Calu3 (cell line): ENCODE measurements at regions not wholly inside any gene's neighbourhood (a gene's known extent, or its start where the extent isn't known, plus 50 kb on each side); places are given as distances from the start of the nearest gene placed in this dataset.

Experiments
- BruUV-seq: library from RNA; stranded (reverse); fragments of 400-500 nt; replicated peaks from 2 replicates; lab custom pipeline; 2021; lab: Mats Ljungman, UMichigan
- CTCF ChIA-PET: fragments of 300-600 bp; sonication (Branson Sonifier 250); formaldehyde crosslinking; loops from one replicate; lab custom pipeline; 2022; ENCODE audit warnings: antibody characterized with exemption; lab: Charles Lee
- DNase-seq: peaks from one replicate; pipeline ENCODE4 v3.0.0; 2022
- H3K27ac Mint-ChIP-seq: one replicate; pipeline ENCODE4 v1.8.0; 2022; ENCODE audit warnings: mixed read lengths; ENCODE audit not compliant: unreplicated experiment
- H3K27me3 Mint-ChIP-seq: one replicate; pipeline ENCODE4 v1.8.0; 2022; ENCODE audit warnings: mixed read lengths; ENCODE audit not compliant: unreplicated experiment
- H3K36me3 Mint-ChIP-seq: one replicate; pipeline ENCODE4 v1.8.0; 2022; ENCODE audit warnings: mild to moderate bottlenecking, moderate library complexity, mixed read lengths; ENCODE audit not compliant: insufficient read depth, unreplicated experiment
- H3K4me1 Mint-ChIP-seq: one replicate; pipeline ENCODE4 v1.8.0; 2022; ENCODE audit warnings: mild to moderate bottlenecking, low read depth, mixed read lengths; ENCODE audit not compliant: unreplicated experiment
- H3K4me3 Mint-ChIP-seq: one replicate; pipeline ENCODE4 v1.8.0; 2022; ENCODE audit warnings: mild to moderate bottlenecking, low read depth, moderate library complexity, mixed read lengths; ENCODE audit not compliant: unreplicated experiment
- H3K9me3 Mint-ChIP-seq: one replicate; pipeline ENCODE4 v1.8.0; 2022; ENCODE audit warnings: low read depth, mixed read lengths; ENCODE audit not compliant: unreplicated experiment
- intact Hi-C: fragments of 100-400 bp; cut with micrococcal nuclease; formaldehyde crosslinking; loops from one replicate; pipeline ENCODE4 v1.10.0; 2022; ENCODE audit not compliant: unreplicated experiment
- TF ChIP-seq, protein P1 (sequence below): fragments of 200-600 bp; IDR thresholded peaks from one replicate; pipeline ENCODE4 v1.8.0; 2022; ENCODE audit warnings: antibody characterized with exemption; ENCODE audit not compliant: unreplicated experiment

DNA sequence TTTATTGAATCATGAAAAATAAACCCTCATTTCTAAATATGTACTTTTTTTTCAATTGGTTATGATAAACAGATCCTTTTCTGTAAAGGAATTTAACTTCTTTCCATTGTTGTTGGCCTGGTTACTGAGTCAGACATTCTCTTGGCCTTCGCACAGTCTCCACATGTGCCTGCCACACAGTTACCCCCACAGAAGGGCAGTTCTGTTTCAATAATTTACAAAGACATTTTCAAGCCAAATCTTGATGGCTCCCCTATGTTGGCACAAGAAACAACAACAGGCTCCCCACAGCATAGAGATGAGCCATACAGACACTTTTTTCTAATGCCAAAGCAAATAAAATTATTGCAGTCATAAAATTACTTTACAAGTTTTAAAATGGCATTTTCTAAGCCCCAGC is 55.6 kb upstream of the BEND6 start:
- Mint-ChIP-seq H3K4me1 (peaks cover 23% of the 10 kb centered on the region), H3K27ac (no peak overlapping the region), H3K27me3 (no peaks in the 10 kb centered on the region), H3K9me3 (peaks cover 2% of the 10 kb centered on the region), H3K4me3 (no peak overlapping the region), H3K36me3 (no peaks in the 10 kb centered on the region)
- TF ChIP-seq, protein P1, sequence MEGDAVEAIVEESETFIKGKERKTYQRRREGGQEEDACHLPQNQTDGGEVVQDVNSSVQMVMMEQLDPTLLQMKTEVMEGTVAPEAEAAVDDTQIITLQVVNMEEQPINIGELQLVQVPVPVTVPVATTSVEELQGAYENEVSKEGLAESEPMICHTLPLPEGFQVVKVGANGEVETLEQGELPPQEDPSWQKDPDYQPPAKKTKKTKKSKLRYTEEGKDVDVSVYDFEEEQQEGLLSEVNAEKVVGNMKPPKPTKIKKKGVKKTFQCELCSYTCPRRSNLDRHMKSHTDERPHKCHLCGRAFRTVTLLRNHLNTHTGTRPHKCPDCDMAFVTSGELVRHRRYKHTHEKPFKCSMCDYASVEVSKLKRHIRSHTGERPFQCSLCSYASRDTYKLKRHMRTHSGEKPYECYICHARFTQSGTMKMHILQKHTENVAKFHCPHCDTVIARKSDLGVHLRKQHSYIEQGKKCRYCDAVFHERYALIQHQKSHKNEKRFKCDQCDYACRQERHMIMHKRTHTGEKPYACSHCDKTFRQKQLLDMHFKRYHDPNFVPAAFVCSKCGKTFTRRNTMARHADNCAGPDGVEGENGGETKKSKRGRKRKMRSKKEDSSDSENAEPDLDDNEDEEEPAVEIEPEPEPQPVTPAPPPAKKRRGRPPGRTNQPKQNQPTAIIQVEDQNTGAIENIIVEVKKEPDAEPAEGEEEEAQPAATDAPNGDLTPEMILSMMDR, result no peak
- intact Hi-C loops, result no loop called here
- no peak for DNase-seq
- CTCF ChIA-PET, result no interaction called here
- no TSS peak for BruUV-seq

DNA sequence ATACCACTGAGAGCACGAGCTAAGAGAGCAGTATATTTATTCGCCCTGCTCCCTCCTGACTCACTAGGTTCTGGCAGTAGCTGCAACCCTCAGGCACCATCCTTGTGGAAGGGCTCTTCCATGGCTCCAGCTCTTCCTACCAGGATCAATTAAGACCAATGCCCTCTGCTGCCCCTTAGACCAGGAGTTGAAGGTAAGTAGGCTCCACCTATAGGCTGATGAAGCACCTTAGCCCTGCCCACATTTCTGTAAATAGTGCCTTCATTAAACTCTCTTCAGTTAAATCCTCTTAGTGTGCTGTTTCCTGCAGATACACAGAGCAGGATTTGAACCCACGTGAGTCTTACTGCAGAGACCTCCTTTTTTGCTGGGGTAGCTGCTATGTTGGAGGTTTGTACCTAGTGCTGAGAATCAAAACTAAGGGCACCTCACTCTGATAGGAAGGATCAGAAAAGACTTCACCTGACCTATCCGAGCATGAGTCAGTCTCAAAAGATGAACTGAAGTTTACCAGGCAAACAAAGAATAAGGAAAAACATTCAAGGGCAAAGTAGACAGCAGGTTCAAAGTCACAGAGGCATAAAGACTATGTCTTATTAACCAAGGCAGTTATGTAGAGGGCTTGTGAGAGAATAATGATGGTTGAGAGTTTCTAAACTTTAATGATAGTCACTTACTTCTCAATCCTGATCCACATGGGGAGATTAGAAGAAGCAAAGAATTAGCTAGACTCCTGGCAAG is 56.9 kb upstream of the BEND6 start:
- intact Hi-C loops, result no loop called here
- Mint-ChIP-seq H3K27ac (no peak overlapping the region), H3K4me3 (no peak overlapping the region), H3K4me1 (peaks cover 23% of the 10 kb centered on the region), H3K9me3 (peaks cover 2% of the 10 kb centered on the region), H3K27me3 (no peaks in the 10 kb centered on the region), H3K36me3 (no peaks in the 10 kb centered on the region)
- TF ChIP-seq, protein P1, result no peak
- no TSS peak for BruUV-seq
- no peak for DNase-seq
- CTCF ChIA-PET, result no interaction called here

DNA sequence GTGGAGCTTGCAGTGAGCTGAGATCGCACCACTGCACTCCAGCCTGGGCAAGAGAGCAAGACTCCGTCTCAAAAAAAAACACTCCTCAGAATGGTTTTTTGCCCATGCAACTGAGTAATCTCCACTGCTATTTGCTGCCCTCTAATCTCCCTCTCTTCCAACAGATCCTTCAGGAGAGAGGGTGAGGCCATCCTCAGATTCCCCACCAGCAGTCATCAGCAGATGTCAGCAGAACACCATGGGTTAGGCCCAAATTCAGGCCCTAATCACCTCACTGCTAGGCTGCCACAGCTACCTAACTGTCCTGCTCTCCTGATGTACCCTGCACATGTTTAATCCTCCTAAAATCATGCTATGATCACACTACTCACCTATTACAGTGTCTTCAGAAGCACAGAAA is 63.2 kb upstream of the BEND6 start:
- H3K27ac Mint-ChIP-seq, result no peak overlapping the region
- BruUV-seq, result no TSS peak
- CTCF ChIA-PET, result interaction anchor here (0.7 to 1.1 kb wide), 3 partner anchors 13 to 116 kb away, joined by 4 to 9 read pairs (median 4); no protein-coding TSS in a partner anchor
- H3K4me1 Mint-ChIP-seq, result peaks cover 27% of the 10 kb centered on the region
- no peak for DNase-seq
- H3K36me3 Mint-ChIP-seq, result no peaks in the 10 kb centered on the region
- H3K9me3 Mint-ChIP-seq, result peaks cover 2% of the 10 kb centered on the region
- TF ChIP-seq, protein P1, result no peak
- H3K4me3 Mint-ChIP-seq, result no peak overlapping the region
- no peaks in the 10 kb centered on the region for H3K27me3 Mint-ChIP-seq
- intact Hi-C loops, result no loop called here

DNA sequence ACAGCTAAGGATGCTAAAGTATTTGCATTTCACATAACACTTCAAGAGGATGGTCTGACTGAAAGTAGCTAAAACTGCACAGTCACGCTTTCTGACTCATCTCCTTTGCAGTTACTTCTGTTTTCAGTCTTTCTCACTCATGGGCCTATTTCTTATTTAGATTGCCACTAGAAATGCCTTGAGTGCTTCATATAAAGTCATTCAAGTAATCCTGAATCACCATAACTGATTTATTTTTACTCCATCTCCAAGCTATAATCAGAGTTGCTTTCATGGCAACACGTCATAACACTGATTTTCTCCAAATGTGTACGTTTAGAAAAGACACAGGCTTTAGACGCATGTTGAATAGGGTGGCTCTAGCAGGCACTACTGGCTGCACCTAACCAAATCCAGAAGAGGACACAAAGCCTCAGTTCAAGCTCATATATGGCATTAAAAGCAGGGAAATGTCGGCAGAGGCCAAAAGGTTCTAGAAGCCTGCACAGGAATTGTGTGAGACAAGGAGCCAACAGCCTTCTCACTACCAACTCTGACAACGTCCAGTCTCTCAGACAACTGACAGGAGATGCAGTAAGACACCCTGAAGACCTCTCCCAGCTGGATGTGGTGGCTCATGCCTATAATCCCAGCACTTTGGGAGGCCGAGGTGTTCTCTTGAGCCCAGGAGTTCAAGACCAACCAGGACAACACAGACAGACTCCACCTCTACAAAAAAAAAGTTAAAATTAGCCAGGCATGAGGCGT is 64.1 kb upstream of the BEND6 start:
- TF ChIP-seq, protein P1, result no peak
- CTCF ChIA-PET, result interaction anchor here (1.0 to 1.1 kb wide), 2 partner anchors 8 to 12 kb away, joined by 3 to 4 read pairs; no protein-coding TSS in a partner anchor
- no peak for DNase-seq
- no peaks in the 10 kb centered on the region for H3K9me3 Mint-ChIP-seq
- H3K27me3 Mint-ChIP-seq, result no peaks in the 10 kb centered on the region
- intact Hi-C loops, result no loop called here
- BruUV-seq, result no TSS peak
- no peak overlapping the region for H3K27ac Mint-ChIP-seq
- no peak overlapping the region for H3K4me3 Mint-ChIP-seq
- H3K4me1 Mint-ChIP-seq, result peaks cover 27% of the 10 kb centered on the region
- H3K36me3 Mint-ChIP-seq, result no peaks in the 10 kb centered on the region
